IgD-negative memory B cell (primary cell): ENCODE measurements at regions not wholly inside any gene's neighbourhood (a gene's known extent, or its start where the extent isn't known, plus 50 kb on each side); places are given as distances from the start of the nearest gene placed in this dataset.

ENCODE experiments used
- H3K27ac Mint-ChIP-seq, 3 donors: one replicate each; pipeline ENCODE4 v1.8.0; 2020 to 2022; ENCODE audit warnings: mild to moderate bottlenecking in 3 of 3, mixed read lengths in 3 of 3, moderate library complexity in 1 of 3
- H3K27me3 Mint-ChIP-seq: one replicate; pipeline ENCODE4 v1.8.0; 2021; ENCODE audit warnings: mixed read lengths
- H3K36me3 Mint-ChIP-seq: one replicate; pipeline ENCODE4 v1.8.0; 2020; ENCODE audit warnings: mild to moderate bottlenecking, mixed read lengths
- H3K4me1 Mint-ChIP-seq, 3 donors: one replicate each; pipeline ENCODE4 v1.8.0; 2020 to 2022; ENCODE audit warnings: mixed read lengths in 3 of 3, mild to moderate bottlenecking in 1 of 3
- H3K4me3 Mint-ChIP-seq, 4 donors: one replicate each; pipeline ENCODE4 v1.8.0; 2020 to 2022; ENCODE audit warnings: mild to moderate bottlenecking in 4 of 4, mixed read lengths in 4 of 4, moderate library complexity in 3 of 4
- H3K9me3 Mint-ChIP-seq, 3 donors: one replicate each; pipeline ENCODE4 v1.8.0; 2020 to 2021; ENCODE audit warnings: mixed read lengths in 3 of 3, mild to moderate bottlenecking in 1 of 3

DNA sequence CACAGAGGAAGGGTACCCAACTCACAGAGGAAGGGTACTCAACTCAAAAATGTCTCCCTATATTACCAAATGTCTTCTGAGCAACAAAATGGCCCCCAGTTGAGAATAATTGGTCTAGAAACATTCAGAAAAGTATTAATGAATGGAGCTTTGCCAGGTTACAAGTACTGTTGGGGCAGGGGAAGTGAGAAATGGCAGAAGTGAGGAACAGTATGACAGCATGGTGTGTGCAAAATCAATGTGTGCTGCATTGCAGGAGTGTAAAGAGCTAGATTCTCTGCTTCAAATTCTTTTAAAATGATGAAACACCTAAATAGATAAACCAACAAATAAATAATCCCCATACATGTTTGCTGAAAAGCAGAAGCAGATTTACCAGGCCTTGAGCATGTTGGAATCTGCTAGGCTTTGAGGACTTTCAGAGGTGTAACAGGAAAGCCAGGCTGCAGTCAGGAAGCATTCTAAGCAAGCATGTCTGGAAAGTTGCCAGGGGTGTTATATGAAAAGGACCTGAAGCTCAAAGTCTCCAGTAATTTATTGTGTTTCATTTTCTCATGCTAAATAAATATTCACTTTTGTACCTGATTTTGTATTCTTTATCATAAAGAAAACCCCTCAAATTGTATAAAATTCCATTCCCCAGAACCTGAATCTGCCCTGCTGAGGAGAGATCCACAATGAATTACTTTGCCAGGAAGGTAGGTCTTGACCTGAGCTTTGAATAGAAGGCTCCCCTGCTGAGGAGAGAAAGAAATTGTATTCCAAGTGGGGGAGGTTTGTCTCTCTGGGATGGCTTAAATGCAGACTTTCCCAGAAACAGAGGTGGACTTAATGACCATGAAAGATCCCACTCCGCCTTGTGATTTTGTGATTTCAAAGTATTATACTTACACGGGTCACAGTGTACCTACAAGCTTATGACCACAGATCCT is 265.0 kb upstream of the MARCKS start:
- Mint-ChIP-seq H3K4me1 (peaks cover 18 to 25% (median 20%) of the 10 kb centered on the region in 3 donors), H3K4me3 (peak overlapping the region in 2 of 4 donors; percentile 4 to 44), H3K36me3 (no peaks in the 10 kb centered on the region), H3K27ac (peak overlapping the region in 1 of 3 donors; percentile 89), H3K9me3 (peaks cover 0 to 2% (median 0%) of the 10 kb centered on the region in 3 donors), H3K27me3 (no peaks in the 10 kb centered on the region)

DNA sequence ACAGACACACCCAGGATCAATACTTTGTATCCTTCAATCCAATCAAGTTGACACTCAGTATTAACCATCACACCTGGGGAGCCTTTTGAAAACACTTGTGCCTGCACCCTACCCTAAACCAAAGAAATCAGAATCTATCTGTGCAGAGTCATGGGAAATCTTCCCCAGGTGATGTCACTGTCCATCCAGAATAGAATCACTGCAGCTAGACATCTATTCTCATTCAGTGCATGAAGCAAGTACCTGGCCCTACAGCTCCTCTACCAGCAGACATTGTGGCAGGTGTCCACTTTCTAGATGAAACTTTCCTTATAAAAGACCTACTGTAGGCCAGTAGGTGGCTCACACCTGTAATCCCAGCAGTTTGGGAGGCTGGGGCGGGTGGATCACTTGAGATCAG is 262.4 kb upstream of the MARCKS start:
- Mint-ChIP-seq H3K27me3 (no peaks in the 10 kb centered on the region), H3K9me3 (peaks cover 0 to 2% (median 0%) of the 10 kb centered on the region in 3 donors), H3K4me3 (peak overlapping the region in 1 of 4 donors; percentile 46), H3K4me1 (peaks cover 20 to 24% (median 20%) of the 10 kb centered on the region in 3 donors), H3K27ac (peak overlapping the region in 1 of 3 donors; percentile 35), H3K36me3 (no peaks in the 10 kb centered on the region)

DNA sequence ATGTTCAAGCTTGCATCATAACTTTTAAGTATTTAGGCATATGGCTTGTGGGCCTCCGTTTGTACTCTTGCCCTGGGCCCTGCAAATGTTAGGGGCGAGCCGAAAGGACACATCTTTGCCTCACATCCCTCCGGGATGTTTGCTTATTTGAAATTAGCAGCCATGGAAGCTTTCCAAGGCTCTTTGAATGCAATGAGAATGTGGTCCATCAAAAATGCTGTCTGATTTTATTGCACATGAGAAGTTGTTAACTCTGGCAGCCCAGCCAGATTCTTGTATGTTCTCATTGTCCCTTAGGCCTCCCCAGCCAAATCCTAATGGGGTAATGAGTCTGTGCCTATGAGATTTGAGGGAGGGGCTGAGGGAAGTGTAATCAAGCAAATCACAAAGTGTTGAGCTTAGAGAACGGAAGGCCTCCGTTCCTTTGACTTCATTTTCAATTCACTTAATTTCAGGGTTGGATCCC is 261.2 kb upstream of the MARCKS start:
- no peaks in the 10 kb centered on the region for H3K36me3 Mint-ChIP-seq
- no peaks in the 10 kb centered on the region for H3K27me3 Mint-ChIP-seq
- no peak overlapping the region for H3K4me3 Mint-ChIP-seq
- no peak overlapping the region for H3K27ac Mint-ChIP-seq
- peaks cover under 1 to 5% (median 2%) of the 10 kb centered on the region in 3 donors for H3K9me3 Mint-ChIP-seq
- peaks cover 23 to 29% (median 23%) of the 10 kb centered on the region in 3 donors for H3K4me1 Mint-ChIP-seq

DNA sequence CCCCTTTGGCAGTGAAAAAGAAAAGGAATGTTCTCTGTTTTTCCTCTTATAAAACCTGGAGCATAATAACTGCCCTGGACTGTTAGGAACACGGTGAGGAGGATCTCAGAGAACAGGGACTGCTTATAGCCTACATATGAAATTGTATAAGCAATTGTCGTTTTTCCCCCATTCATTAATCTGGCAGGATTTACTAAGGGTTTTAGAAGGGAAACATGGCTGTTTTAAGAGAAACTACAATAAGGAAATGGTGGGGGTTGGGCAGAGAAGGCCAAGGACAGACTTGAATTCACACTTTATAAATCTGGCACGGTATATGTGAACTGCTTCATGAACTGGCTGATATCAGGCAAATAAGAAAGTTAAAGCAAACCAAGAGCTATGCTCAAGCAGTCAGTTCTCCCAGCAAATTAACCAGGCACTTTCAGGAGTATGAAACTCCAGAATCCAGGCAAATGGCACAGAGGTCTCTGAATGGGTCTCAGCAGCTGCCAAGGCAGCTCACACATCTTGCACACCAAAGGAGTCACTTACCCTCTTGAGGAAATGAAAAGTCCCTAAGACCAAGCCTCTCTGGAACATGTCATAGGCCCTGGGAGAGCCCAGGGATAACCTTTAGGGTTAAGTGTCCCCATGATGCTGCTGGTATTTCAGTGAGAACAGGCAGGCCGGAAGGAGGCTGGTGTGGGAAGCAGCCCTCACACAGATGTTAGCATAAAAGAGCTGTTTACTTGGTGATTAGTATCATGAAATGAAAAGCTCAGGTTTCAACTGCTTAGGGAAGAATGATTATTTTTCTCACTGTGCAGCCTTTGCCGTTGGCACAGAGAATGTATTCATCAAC is 260.5 kb upstream of the MARCKS start:
- Mint-ChIP-seq H3K36me3 (no peaks in the 10 kb centered on the region), H3K4me1 (peaks cover 24 to 28% (median 25%) of the 10 kb centered on the region in 3 donors), H3K9me3 (peaks cover 2 to 7% (median 3%) of the 10 kb centered on the region in 3 donors), H3K27ac (no peak overlapping the region), H3K4me3 (no peak overlapping the region), H3K27me3 (no peaks in the 10 kb centered on the region)

DNA sequence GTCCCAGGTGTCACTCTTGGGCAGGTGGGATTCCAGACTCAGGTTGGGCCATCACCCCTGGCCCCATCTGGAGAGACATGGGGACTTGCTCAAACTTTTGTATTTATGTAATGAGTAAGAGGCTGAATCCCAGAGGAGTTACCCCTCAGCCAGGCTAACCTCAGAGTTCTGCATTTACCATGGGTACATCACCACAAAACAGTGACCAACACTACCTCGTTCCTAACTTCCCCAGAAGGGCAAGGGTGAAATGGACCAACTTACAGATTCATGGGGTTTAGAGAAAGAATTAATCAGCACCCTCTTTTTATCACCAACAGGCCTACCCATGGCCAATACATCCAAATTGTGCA is 259.9 kb upstream of the MARCKS start:
- Mint-ChIP-seq H3K36me3 (no peaks in the 10 kb centered on the region), H3K27me3 (no peaks in the 10 kb centered on the region), H3K4me1 (peaks cover 19 to 22% (median 20%) of the 10 kb centered on the region in 3 donors), H3K27ac (peak overlapping the region in 1 of 3 donors; percentile 37), H3K4me3 (no peak overlapping the region), H3K9me3 (peaks cover 2 to 7% (median 4%) of the 10 kb centered on the region in 3 donors)

DNA sequence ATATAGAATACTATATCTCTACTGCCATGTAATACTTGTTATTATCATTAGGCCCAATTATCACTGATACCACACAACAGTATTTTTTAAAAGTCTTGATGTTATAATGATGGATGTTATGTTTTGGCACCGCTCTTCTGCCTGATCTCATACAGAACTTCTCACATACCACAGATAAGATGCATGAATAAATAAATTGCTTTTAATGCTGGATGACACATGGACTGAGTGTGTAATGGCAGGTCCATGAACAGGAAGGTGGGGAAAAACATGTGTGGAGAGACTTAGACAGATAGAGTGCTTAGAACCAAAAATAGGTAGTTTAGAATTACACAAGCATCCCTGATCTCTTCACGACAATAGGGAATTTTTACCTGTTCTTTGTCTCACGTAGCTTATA is 258.4 kb upstream of the MARCKS start:
- H3K9me3 Mint-ChIP-seq: peaks cover 2 to 7% (median 4%) of the 10 kb centered on the region in 3 donors
- no peak overlapping the region for H3K4me3 Mint-ChIP-seq
- no peaks in the 10 kb centered on the region for H3K36me3 Mint-ChIP-seq

DNA sequence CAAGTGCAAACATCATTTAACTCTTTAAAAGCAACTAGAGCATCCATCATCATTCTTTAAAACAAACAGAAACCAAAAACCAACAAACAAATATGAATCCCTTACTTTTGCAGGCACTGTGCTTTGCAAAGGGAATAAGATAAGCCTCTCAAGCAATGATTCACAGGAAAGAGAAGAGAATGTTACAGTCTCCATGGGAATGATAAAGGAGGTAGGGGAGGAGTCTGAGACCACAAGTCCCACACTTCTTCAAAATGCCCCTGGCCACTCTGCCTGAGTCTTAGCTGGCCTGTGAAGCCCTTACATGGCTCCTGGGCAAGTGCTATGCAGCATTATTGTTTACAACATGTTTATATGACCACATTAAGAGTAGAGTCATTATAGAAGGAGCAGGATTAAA is 257.7 kb upstream of the MARCKS start:
- Mint-ChIP-seq H3K9me3 (peaks cover under 1 to 7% (median 4%) of the 10 kb centered on the region in 3 donors), H3K4me1 (peaks cover 10 to 17% (median 15%) of the 10 kb centered on the region in 3 donors), H3K27ac (no peak overlapping the region), H3K4me3 (no peak overlapping the region), H3K27me3 (no peaks in the 10 kb centered on the region), H3K36me3 (no peaks in the 10 kb centered on the region)

More for the DNA sequence above, 258.4 kb upstream of the MARCKS start:
- H3K27ac Mint-ChIP-seq: no peak overlapping the region
- H3K27me3 Mint-ChIP-seq: no peaks in the 10 kb centered on the region
- H3K4me1 Mint-ChIP-seq: peaks cover 10 to 17% (median 15%) of the 10 kb centered on the region in 3 donors

DNA sequence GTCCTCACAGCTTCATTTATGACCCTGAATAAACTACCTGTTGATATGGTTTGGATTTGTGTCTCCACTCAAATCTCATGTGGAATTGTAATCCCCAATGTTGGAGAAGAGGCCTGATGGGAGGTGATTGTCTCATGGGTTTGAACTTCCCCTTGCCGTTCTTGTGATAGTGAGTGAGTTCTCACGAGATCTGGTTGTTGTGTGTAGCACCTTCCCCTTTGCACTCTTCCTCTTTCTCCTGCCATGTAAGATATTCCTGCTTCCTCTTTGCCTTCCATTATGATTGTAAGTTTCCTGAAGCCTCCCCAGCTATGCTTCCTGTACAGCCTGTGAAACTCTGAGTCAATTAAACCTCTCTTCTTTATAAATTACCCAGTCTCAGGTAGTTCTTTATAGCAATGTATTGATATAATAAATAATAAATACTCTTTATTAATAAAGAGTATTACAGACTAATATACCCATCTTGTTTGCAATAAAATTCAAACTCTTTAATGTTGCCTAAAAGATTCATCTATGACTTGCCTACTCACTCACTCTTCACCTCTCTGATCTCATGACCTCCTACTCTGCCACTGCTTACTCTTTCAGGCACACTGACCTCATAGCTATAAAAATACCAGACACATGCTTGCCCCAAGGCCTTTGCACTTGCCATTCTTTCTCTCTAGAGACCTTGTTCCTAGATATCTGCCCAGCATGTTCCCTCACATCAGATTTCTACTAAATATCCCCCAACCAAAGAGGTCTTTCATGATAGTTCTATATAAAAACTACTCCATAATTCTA is 256.4 kb upstream of the MARCKS start:
- no peak overlapping the region for H3K4me3 Mint-ChIP-seq
- peak overlapping the region in 1 of 3 donors; percentile 49 for H3K27ac Mint-ChIP-seq
- H3K27me3 Mint-ChIP-seq: no peaks in the 10 kb centered on the region
- peaks cover 10 to 16% (median 13%) of the 10 kb centered on the region in 3 donors for H3K4me1 Mint-ChIP-seq
- H3K36me3 Mint-ChIP-seq: no peaks in the 10 kb centered on the region
- H3K9me3 Mint-ChIP-seq: peaks cover 0 to 7% (median 4%) of the 10 kb centered on the region in 3 donors

DNA sequence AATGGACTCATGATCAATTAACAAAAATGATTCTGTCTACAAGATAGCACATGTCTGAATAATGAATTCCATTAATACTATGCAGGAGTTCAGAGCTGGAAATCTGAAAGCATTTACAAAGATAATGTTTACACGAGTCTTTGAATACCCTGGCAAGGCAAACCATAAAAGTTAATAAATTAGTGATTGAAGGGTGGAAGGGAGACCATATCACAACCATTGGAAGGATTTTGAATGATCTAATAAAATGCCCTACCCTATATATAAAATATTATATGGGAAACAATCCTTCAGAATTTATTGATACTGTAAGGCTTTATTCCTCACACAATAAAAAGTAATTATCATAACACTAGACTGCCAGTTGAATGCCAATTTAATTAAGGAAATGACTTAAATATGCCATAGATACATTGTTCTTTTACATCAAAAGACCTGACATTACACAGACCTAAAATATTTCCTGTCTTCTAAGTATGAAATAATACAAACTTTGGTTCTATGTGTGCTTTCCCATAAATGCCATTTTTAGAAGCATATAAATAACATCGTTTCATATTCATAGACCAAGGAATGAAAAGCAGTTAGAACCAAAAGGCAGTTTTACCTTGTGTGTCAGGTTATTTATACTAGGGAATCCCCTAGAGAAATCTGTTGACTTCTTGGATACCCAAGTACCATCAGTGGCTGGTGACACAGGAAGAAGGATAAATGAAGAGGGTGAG is 249.2 kb upstream of the MARCKS start:
- Mint-ChIP-seq H3K4me3 (no peak overlapping the region), H3K27me3 (no peaks in the 10 kb centered on the region), H3K4me1 (peaks cover 0 to 6% (median 0%) of the 10 kb centered on the region in 3 donors), H3K9me3 (peaks cover 0 to 4% (median 0%) of the 10 kb centered on the region in 3 donors), H3K36me3 (peaks cover 2% of the 10 kb centered on the region), H3K27ac (no peak overlapping the region)

DNA sequence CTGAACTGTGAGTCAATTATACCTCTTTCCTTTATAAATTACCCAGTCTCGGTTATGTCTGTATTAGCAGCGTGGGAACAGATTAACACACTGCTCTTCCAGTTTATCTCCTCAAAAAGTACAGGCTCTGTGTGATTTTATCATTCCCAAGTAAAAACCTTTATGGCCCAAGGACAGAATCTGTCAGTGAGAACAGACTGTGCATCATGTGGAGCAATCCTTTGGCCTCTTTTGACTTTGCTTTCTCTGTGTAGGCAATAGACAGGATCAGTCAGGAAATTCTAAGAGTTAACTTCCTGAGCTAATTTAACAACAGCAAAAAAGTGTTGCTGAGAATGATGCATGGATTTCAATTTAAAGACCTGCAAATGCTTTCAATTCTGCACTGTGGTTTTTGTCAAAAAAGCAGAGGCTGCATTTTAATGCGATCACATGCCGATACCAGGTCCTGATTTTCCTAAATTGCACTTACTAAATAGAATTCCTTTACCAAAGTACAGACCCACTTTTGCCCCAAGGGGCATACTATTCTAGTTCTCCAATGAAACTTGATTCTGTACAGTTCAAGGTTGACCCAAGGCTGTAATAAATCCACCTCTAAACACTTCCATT is 246.7 kb upstream of the MARCKS start:
- H3K4me3 Mint-ChIP-seq: no peak overlapping the region
- H3K36me3 Mint-ChIP-seq: peaks cover 2% of the 10 kb centered on the region
- no peak overlapping the region for H3K27ac Mint-ChIP-seq
- peaks cover 0 to 4% (median 2%) of the 10 kb centered on the region in 3 donors for H3K9me3 Mint-ChIP-seq
- H3K27me3 Mint-ChIP-seq: no peaks in the 10 kb centered on the region
- H3K4me1 Mint-ChIP-seq: peaks cover 0 to 6% (median 2%) of the 10 kb centered on the region in 3 donors

DNA sequence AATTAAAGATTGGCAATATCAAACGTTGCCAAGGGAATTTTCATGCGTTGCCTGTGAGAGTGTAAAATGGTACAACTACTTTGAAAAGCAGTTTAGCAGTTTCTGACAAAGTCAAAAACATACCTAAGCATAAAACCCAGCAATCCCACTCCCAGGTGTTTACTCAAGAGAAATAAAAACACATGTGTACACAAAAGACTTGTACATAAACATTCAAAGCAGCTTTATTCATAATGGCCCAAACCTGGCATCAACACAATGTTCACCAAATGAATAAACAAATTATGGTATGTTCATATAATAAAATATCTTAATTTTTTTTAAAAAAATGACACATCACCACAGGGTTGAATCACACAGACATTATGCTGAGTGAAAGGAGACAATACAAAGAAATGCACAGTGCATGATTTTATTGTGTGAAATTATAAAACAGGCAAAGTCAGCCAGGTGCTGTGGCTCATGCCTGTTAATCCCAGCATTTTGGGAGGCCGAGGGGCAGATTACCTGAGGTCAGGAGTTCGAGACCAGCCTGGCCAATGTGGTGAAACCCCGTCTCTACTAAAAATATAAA is 240.4 kb upstream of the MARCKS start:
- Mint-ChIP-seq H3K36me3 (peaks cover 4% of the 10 kb centered on the region), H3K9me3 (peaks cover 0 to 2% (median 0%) of the 10 kb centered on the region in 3 donors), H3K4me3 (no peak overlapping the region), H3K27me3 (no peaks in the 10 kb centered on the region), H3K27ac (no peak overlapping the region), H3K4me1 (peaks cover 0 to 8% (median 2%) of the 10 kb centered on the region in 3 donors)

DNA sequence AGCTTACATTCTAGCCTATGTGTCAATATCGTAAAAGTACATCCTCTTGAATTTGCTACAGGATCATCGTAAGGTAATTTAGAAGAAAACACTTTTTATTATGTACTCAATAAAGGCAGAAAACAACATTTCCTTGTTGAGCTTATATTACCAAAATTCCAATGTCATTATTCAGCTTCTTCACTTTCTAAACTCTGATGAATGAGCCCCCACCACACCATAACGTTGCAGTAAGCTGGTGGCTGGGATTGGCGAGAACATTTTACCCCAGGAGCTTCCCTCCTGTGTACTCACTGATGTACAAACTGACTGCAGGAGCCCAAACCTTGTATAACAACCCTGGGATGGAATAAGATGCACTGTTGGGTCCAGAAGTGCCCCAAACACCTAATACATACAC is 238.1 kb upstream of the MARCKS start:
- H3K27ac Mint-ChIP-seq: no peak overlapping the region
- H3K9me3 Mint-ChIP-seq: no peaks in the 10 kb centered on the region
- peaks cover 2% of the 10 kb centered on the region for H3K36me3 Mint-ChIP-seq
- no peak overlapping the region for H3K4me3 Mint-ChIP-seq
- H3K27me3 Mint-ChIP-seq: no peaks in the 10 kb centered on the region
- H3K4me1 Mint-ChIP-seq: peaks cover 0 to 5% (median 3%) of the 10 kb centered on the region in 3 donors

DNA sequence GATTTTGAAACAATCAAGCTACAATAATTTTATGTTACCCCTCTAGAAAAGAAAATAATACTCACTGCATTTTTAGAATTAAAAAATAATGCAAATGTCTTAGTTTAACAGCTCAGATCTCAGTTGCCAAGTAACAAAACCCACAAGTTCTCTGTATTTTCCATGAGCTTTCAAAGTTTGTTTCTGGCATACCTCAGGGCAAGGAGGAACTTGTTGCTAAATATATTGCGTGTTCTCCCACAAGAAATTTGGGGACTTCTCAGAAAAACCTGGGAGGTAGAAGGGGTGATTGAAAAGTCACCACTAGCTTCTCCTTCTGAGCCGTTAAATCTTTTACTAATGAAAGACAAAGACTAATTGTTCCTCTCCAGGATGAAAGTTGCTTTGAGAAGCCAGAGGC is 236.8 kb upstream of the MARCKS start:
- Mint-ChIP-seq H3K4me1 (peaks cover 0 to 6% (median 2%) of the 10 kb centered on the region in 3 donors), H3K27ac (no peak overlapping the region), H3K4me3 (no peak overlapping the region), H3K27me3 (no peaks in the 10 kb centered on the region), H3K36me3 (peaks cover 2% of the 10 kb centered on the region), H3K9me3 (no peaks in the 10 kb centered on the region)
